PC-9 (cell line): ENCODE measurements at regions not wholly inside any gene's neighbourhood (a gene's known extent, or its start where the extent isn't known, plus 50 kb on each side); places are given as distances from the start of the nearest gene placed in this dataset.

Experiments used
- EZH2 ChIP-seq: fragments of 200-600 bp; sonication (generic); IDR thresholded peaks from 2 replicates; pipeline ENCODE4 v1.8.0; 2017; ENCODE audit warnings: antibody characterized with exemption, low read depth
- TF ChIP-seq, protein P1 (sequence below): fragments of 200-600 bp; sonication (generic); conservative IDR thresholded peaks from 2 replicates; pipeline ENCODE4 v1.6.1; 2017; ENCODE audit warnings: mixed run types, antibody characterized with exemption, mild to moderate bottlenecking, moderate library complexity

DNA sequence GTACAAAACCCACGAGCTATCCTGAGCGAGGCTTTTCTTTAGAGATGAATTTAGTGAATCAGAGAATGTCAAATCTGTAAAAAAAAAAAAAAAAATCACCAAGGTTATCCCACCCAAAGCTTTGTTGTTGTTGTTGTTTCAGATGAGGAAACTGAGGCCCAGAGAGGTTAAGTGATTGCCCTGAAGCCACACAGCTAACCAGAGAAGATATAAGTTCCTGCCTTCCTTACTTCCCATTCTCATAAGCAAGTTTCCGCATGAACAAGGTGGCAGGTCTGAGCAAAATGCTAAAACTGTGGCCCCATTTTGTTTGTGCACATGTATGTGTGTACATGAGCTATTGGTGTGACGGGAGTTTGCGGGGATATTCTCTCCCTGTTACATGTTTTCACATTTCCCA, 352.1 kb upstream of the ZFHX3 start:
- no peak for TF ChIP-seq EZH2
- TF ChIP-seq, protein P1, sequence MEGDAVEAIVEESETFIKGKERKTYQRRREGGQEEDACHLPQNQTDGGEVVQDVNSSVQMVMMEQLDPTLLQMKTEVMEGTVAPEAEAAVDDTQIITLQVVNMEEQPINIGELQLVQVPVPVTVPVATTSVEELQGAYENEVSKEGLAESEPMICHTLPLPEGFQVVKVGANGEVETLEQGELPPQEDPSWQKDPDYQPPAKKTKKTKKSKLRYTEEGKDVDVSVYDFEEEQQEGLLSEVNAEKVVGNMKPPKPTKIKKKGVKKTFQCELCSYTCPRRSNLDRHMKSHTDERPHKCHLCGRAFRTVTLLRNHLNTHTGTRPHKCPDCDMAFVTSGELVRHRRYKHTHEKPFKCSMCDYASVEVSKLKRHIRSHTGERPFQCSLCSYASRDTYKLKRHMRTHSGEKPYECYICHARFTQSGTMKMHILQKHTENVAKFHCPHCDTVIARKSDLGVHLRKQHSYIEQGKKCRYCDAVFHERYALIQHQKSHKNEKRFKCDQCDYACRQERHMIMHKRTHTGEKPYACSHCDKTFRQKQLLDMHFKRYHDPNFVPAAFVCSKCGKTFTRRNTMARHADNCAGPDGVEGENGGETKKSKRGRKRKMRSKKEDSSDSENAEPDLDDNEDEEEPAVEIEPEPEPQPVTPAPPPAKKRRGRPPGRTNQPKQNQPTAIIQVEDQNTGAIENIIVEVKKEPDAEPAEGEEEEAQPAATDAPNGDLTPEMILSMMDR: no peak
